Ascending aorta (tissue), 2 donors: ENCODE measurements at regions not wholly inside any gene's neighbourhood (a gene's known extent, or its start where the extent isn't known, plus 50 kb on each side); places are given as distances from the start of the nearest gene placed in this dataset.
"Not testable (repeated sequence)": the region's sequence is repeated elsewhere in the genome, so short reads cannot be mapped to it uniquely, and the experiment has no call there.

Experiments used
- DNase-seq, 2 donors: peaks; one replicate each; pipeline ENCODE4 v3.0.0-alpha.2; 2019; ENCODE audit warnings: low spot score in 2 of 2
- H3K27ac ChIP-seq, 2 donors: fragments of 200-600 bp; sonication (generic); one replicate each; pipeline ENCODE4 v1.5.1; 2016 to 2017; ENCODE audit warnings: mild to moderate bottlenecking in 1 of 2
- H3K27me3 ChIP-seq: fragments of 200-600 bp; sonication (generic); one replicate; pipeline ENCODE4 v1.5.1; 2017
- H3K36me3 ChIP-seq, 2 donors: fragments of 200-600 bp; sonication (generic); one replicate each; pipeline ENCODE4 v1.5.1; 2016
- H3K4me1 ChIP-seq, 2 donors: fragments of 200-600 bp; sonication (generic); one replicate each; pipeline ENCODE4 v1.5.1; 2016 to 2017; ENCODE audit warnings: mild to moderate bottlenecking in 1 of 2
- H3K4me3 ChIP-seq, 2 donors: fragments of 200-600 bp; sonication (generic); one replicate each; pipeline ENCODE4 v1.5.1; 2016 to 2017; ENCODE audit warnings: mild to moderate bottlenecking in 1 of 2
- H3K9me3 ChIP-seq, 2 donors: fragments of 200-600 bp; sonication (generic); one replicate each; pipeline ENCODE4 v1.5.1; 2016
- intact Hi-C: fragments of 100-400 bp; cut with DNase I; formaldehyde crosslinking; loops from one replicate; pipeline ENCODE4 v1.15.1; 2023
- TF ChIP-seq, protein P1 (sequence below), 3 experiments: fragments of 200-600 bp in 2 of 3; fragments of 450-650 bp in 1 of 3; sonication (generic) in 2 of 3; IDR thresholded peaks; one replicate each; pipeline ENCODE4 v1.5.1; 2016 to 2019; ENCODE audit warnings: antibody characterized with exemption in 3 of 3, mild to moderate bottlenecking in 1 of 3, moderate library complexity in 1 of 3

DNA sequence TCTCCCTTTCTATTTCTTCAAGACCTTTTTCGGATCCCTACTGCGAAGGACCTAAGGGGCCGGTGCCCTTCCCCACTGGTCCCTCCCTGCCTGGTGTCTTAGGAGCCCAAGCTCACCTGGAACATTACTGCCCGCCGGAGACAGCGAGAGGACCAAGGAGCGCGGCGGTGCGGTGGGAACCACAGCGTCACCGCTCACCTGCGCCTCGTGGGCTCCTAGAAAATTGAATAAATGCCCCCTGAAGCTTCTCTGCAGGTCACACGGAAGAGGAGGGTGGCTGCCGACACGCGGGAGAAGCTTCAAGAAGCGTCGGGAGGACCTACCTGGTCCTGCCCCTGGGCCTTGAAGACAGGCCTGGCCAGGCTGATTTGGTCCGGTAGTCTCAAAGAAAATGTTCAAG lies 65.2 kb downstream of the PPIAL4A start:
- intact Hi-C loops, result no loop called here
- peaks cover 0 to 9% of the 10 kb centered on the region in 2 donors for H3K36me3 ChIP-seq
- no peak overlapping the region for H3K4me3 ChIP-seq
- TF ChIP-seq, protein P1, sequence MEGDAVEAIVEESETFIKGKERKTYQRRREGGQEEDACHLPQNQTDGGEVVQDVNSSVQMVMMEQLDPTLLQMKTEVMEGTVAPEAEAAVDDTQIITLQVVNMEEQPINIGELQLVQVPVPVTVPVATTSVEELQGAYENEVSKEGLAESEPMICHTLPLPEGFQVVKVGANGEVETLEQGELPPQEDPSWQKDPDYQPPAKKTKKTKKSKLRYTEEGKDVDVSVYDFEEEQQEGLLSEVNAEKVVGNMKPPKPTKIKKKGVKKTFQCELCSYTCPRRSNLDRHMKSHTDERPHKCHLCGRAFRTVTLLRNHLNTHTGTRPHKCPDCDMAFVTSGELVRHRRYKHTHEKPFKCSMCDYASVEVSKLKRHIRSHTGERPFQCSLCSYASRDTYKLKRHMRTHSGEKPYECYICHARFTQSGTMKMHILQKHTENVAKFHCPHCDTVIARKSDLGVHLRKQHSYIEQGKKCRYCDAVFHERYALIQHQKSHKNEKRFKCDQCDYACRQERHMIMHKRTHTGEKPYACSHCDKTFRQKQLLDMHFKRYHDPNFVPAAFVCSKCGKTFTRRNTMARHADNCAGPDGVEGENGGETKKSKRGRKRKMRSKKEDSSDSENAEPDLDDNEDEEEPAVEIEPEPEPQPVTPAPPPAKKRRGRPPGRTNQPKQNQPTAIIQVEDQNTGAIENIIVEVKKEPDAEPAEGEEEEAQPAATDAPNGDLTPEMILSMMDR (IDR thresholded peaks at IDR 0.05), result no peak
- H3K9me3 ChIP-seq, result no peaks in the 10 kb centered on the region
- DNase-seq, result no peak
- H3K4me1 ChIP-seq, result no peaks in the 10 kb centered on the region
- no peak overlapping the region for H3K27ac ChIP-seq
- H3K27me3 ChIP-seq, result no peaks in the 10 kb centered on the region

DNA sequence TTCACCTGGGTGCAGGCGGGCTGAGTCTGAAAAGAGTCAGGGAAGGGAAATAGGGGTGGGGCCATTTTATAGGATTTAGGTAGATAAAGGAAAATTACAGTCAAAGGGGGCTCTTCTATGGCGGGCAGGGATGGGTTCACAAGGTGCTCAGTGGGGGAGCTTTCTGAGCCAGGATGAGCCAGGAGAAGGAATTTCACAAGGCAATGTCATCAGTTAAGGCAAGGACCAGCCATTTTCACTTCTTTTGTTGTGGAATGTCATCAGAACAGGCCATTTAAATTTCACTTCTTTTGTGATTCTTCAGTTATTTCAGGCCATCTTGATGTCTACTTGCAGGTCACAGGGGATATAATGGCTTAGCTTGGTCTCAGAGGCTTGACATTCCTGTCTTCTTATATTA lies 66.4 kb downstream of the PPIAL4A start:
- H3K36me3 ChIP-seq, intact Hi-C loops, H3K27me3 ChIP-seq, H3K9me3 ChIP-seq, H3K4me1 ChIP-seq, H3K27ac ChIP-seq, H3K4me3 ChIP-seq, DNase-seq: not testable (repeated sequence)

DNA sequence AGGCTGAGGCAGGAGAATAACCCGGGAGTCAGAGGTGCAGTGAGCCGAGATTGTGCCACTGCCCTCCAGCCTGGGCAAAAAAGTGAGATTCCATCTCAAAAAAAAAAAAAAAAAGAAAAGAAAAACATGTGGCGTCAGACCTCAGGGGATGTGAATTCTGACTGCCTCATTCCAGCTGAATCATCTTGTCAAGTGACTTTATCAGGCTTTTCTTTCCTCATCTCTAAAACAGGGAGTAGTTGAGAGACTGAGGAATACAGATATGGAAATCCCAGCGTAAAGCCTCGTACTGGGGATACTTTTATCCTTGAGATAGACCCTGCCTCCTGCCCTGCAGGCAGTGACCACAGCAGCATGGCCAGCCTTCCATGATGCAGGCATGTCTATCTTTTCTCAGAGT lies 76.4 kb downstream of the PPIAL4A start:
- intact Hi-C loops, H3K4me1 ChIP-seq, H3K9me3 ChIP-seq: not testable (repeated sequence)

DNA sequence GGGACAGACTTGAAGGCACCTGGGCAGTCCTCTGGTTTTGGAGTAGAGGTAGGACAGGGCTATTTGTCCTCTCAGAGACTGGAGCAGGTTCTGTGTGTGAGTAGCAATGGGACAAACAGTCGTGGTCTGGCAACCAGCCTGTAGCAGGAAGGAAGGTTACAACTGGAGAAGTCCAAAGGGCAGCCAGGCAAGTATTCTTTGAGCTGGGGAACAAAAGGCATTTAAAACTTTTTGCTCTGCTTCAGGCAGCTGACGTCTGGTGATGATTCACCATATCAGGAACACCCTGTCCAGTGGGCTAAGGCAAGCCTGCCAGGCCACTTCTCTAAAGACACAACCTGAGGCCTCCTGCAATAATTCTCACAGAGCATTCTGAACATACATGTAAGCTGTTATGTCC lies 83.3 kb downstream of the PPIAL4A start:
- H3K27ac ChIP-seq, H3K4me3 ChIP-seq, intact Hi-C loops, H3K4me1 ChIP-seq, H3K9me3 ChIP-seq, H3K36me3 ChIP-seq, H3K27me3 ChIP-seq: not testable (repeated sequence)
- DNase-seq, result peak in 1 of 2 donors; percentile 65

More for the DNA sequence above, 76.4 kb downstream of the PPIAL4A start:
- H3K27me3 ChIP-seq, H3K4me3 ChIP-seq, DNase-seq, H3K36me3 ChIP-seq, H3K27ac ChIP-seq: not testable (repeated sequence)

DNA sequence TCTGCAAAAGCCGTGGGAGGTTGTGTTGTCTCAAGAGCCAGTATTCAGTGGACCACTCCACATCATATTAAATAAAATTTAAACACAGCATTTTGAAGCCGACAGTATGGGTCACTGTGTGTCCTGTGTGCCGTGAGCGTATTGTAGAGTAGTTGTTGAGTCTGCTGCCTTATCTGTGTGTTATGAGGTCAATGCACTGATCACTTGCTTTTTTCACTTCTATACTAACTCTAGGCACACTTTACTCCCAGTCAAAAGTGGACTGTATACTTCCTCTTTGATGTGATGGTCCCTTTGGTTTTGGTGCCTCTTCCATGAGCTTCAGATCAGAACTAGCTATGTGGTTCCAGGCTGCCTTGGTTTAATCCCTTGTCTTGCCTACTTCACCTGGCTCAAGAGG lies 84.3 kb downstream of the PPIAL4A start:
- H3K36me3 ChIP-seq, intact Hi-C loops, H3K27ac ChIP-seq, DNase-seq, H3K9me3 ChIP-seq, H3K4me3 ChIP-seq, H3K4me1 ChIP-seq, H3K27me3 ChIP-seq: not testable (repeated sequence)

DNA sequence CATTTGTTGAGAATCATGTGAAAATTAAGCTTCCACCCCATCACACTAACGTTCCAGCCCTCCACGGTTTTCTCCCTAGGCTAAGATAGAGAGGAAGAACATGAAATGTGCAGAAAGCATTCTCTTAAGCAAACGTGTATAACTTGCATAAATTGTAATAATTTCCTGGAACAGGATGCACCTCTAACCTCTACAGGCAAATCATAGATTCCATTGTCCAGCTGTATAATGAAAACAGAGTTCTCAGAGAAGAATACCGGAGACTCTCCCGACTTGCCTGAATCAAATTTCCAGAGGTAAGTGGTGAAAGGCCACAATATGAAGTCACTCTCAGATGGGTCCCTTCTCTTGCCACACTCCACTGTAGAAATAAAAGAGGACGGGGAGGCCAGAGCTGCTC lies 87.7 kb downstream of the PPIAL4A start:
- H3K27me3 ChIP-seq, H3K4me1 ChIP-seq, H3K4me3 ChIP-seq, DNase-seq, H3K27ac ChIP-seq, H3K36me3 ChIP-seq, intact Hi-C loops, H3K9me3 ChIP-seq: not testable (repeated sequence)

DNA sequence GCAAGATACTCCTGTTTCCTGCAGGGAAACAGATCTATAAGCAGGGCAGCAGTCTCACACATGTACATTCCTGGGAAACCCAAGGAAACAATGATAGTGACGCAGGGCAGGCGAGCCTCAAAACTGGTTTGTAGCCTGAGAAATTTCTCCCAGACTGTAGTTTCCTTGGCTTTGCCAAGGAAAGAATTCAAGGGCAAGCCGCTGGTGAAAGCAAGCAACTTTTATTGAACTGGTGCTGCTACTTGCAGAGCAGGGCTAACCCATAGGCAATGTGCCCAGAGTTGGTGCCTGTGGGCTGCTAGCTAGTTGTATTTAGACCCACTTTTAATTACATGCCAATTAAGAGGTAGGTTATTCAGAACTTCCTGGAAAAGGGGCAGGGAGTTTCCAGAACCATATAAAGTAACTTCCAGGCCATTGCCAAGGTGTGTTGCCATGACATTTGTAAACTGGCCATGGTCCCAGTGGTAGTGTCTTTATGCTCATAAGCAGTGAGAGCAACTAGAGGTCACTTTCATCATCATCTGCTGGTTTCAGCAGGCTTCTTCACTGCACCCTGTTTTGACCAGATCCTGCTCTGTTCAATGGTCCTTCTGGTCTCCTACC lies 92.0 kb downstream of the PPIAL4A start:
- H3K27ac ChIP-seq, DNase-seq, H3K36me3 ChIP-seq, H3K27me3 ChIP-seq, H3K4me1 ChIP-seq, H3K4me3 ChIP-seq, intact Hi-C loops, H3K9me3 ChIP-seq: not testable (repeated sequence)

DNA sequence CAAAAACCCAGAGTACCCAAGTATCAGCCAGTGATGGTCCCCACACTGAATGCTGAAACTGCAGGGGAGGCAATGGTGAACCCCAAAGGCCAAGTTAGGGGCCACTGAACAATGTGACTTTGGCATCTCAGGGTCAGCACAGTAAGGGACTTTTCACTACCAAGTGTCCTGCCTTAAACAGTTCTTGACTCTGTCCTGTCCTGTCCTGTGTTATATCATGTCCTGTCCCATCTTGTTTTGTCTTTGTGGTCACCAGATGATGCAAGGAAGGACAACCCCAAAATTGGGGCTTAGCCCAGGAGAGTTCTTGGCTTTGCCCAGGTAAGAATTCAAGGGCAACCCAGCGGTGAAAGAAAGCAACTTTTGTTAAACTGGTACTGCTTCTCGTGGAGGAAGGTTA lies 105.0 kb downstream of the PPIAL4A start:
- H3K36me3 ChIP-seq, intact Hi-C loops, H3K4me1 ChIP-seq, H3K9me3 ChIP-seq, DNase-seq, H3K27ac ChIP-seq, H3K27me3 ChIP-seq, H3K4me3 ChIP-seq: not testable (repeated sequence)

DNA sequence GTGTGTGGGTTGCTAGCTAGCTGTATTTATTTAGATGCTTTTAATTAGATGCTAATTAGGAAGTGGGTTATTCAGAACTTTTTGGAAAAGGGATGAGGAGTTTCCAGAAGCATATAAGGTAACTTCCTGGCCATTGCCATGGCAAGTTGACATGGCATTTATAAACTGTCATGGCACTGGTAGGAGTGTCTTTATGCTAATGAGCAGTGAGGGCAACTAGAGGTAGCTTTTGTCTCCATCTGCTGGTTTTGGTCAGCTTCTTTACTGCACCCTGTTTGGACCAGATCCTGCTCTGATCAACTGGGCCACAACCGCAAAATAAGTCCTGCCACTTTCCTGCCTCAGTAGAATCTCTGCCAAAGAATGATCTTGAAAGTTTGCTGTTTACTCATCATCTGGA lies 105.5 kb downstream of the PPIAL4A start:
- H3K27me3 ChIP-seq, H3K9me3 ChIP-seq, H3K27ac ChIP-seq, H3K36me3 ChIP-seq, H3K4me1 ChIP-seq, intact Hi-C loops, H3K4me3 ChIP-seq, DNase-seq: not testable (repeated sequence)

DNA sequence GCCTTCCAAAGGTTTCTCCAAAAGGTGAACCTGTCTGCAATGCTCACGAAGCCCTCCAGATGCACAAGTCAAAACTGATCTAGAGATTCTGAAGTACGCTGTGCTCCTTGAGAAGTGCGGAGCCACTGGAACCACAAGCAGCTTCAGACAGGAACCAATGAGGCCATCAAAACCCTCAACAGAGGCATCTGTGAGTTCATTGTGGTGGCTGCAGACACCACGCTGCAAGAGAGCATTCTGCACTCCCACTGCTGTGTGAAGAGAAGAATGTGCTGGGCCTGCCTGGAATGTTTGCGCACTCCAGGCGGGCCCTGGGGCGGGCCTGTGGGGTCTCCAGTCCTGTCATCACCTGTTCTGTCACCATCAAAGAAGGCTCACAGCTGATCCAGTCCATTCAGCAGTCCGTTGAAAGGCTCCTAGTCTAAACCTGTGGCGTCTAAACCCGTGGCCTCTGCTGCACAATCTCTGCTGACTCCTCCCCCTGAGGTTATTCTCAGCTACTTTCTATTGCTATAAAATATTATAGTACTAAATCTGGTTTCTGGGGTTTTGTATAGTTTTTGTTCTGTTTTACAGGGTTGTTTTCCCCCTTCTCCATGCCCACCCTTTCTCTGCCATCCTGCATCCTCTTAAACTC lies 111.6 kb downstream of the PPIAL4A start:
- H3K27me3 ChIP-seq, H3K27ac ChIP-seq, DNase-seq, H3K36me3 ChIP-seq, H3K9me3 ChIP-seq, H3K4me3 ChIP-seq, H3K4me1 ChIP-seq, intact Hi-C loops: not testable (repeated sequence)

DNA sequence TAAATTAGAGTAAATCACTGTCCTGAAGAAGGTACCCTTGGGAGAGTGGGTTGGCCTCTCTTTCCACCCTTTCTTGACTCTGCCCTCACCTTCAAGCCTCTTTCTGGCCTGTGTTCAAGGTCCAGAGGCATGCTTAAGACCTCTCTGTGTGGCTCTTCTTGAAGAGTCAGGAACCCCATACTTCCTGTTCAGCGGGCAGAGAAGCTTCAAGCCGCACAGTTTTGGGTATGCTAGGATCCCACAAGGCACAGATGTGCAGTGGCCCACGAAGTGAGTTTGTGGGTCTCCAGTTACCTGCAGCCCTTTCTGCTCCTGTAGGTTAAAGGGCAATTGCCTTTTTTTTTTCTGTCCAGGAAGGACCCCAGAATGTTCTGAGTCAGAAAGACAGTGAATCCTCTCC lies 113.7 kb downstream of the PPIAL4A start:
- intact Hi-C loops, H3K27ac ChIP-seq, H3K36me3 ChIP-seq: not testable (repeated sequence)

DNA sequence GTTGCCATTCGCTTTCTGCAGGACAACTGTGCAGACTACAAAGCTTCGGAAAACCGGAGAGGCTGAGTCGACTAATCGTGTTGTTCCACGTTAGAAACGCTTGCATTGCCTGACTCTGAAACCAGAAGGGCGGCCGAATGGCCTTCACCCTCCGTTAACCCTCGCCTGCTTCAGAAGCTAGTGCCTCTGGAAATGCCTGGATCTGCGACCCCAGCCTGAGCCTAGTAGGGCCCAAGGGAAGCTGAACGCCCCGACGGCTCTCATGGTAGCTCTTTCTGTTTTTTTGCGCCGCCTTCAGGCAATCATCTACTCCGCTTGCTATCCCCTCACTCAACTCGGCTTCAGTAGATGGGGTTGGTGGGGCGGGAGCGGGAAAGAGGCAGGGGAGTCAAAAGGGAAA lies 117.3 kb downstream of the PPIAL4A start:
- H3K27me3 ChIP-seq, H3K36me3 ChIP-seq, H3K27ac ChIP-seq, intact Hi-C loops, H3K4me3 ChIP-seq, H3K9me3 ChIP-seq, H3K4me1 ChIP-seq, DNase-seq: not testable (repeated sequence)

More for the DNA sequence above, 113.7 kb downstream of the PPIAL4A start:
- H3K27me3 ChIP-seq, H3K9me3 ChIP-seq, H3K4me3 ChIP-seq, DNase-seq, H3K4me1 ChIP-seq: not testable (repeated sequence)

DNA sequence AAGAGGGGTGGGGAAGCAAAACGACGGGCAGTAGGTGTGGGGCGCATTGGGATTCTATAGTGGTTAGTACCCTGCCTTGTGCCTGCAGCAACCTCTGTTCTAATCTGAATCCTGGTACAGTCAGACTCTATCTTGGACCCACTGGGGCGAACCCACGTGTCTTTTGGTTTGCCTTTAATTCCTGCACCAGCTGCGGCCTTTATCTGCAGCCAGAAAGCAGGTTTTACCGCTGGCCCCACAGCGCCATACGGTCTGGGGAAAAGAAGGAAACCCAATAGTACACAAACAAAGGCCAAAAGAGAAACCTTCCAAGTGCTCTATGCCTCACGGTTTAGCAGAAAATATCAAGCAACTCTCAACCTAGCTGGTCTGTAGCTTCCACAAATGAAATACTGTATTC lies 118.2 kb downstream of the PPIAL4A start:
- DNase-seq, H3K4me1 ChIP-seq, H3K9me3 ChIP-seq, H3K27me3 ChIP-seq, H3K27ac ChIP-seq, H3K36me3 ChIP-seq, H3K4me3 ChIP-seq, intact Hi-C loops: not testable (repeated sequence)
